SK-N-SH (cell line): ENCODE measurements at regions not wholly inside any gene's neighbourhood (a gene's known extent, or its start where the extent isn't known, plus 50 kb on each side); places are given as distances from the start of the nearest gene placed in this dataset.

Experiments
- CTCF ChIA-PET: fragments of 300-600, 350-600 bp; formaldehyde crosslinking; extraction: SDS; loops from one replicate; lab custom pipeline; 2021; lab: Yijun Ruan, JAX
- POLR2A ChIA-PET: fragments of 350-600 bp; sonication (Branson Sonifier 250); formaldehyde crosslinking; extraction: SDS; loops from one replicate; lab custom pipeline; 2020; ENCODE audit warnings: antibody characterized with exemption, inconsistent platforms; lab: Yijun Ruan, JAX
- DNase-seq: peaks from one replicate; pipeline ENCODE4 v3.0.0; 2012
- H2AFZ ChIP-seq: fragments of 200-600 bp; sonication (generic); 2 replicates; pipeline ENCODE4 v1.8.1; 2016; ENCODE audit warnings: antibody characterized with exemption, mild to moderate bottlenecking, low read depth
- H3F3A ChIP-seq: fragments of 200-600 bp; sonication (generic); replicated peaks from 2 replicates; pipeline ENCODE3; 2016; ENCODE audit warnings: antibody characterized with exemption, mild to moderate bottlenecking; ENCODE audit not compliant: insufficient read depth
- H3K27ac ChIP-seq, 2 experiments: fragments of 200-500 bp in 1 of 2; fragments of 200-600 bp in 1 of 2; sonication (Bioruptor generic) in 1 of 2; sonication (generic), shearing (Covaris generic) in 1 of 2; 2 replicates each; pipeline versions ENCODE4 v1.5.1 to v1.6.1; 2014 to 2016; ENCODE audit warnings: low read depth in 2 of 2, inconsistent platforms in 1 of 2, low read length in 1 of 2, mild to moderate bottlenecking in 1 of 2, mixed read lengths in 1 of 2
- H3K27me3 ChIP-seq: fragments of 200-600 bp; sonication (generic), shearing (Covaris generic); 2 replicates; pipeline ENCODE4 v1.6.1; 2016; ENCODE audit warnings: mixed run types; ENCODE audit not compliant: insufficient read depth
- H3K36me3 ChIP-seq, 2 experiments: fragments of 200-500 bp in 1 of 2; fragments of 200-600 bp in 1 of 2; sonication (Bioruptor generic) in 1 of 2; sonication (generic) in 1 of 2; replicated peaks in 1 of 2; 2 replicates each; pipeline versions ENCODE3 to v1.5.1; 2014 to 2016; ENCODE audit warnings: low read length in 1 of 2, mild to moderate bottlenecking in 1 of 2; ENCODE audit not compliant: insufficient read depth in 2 of 2, control insufficient read depth in 1 of 2
- H3K4me1 ChIP-seq, 2 experiments: fragments of 200-500 bp in 1 of 2; fragments of 200-600 bp in 1 of 2; sonication (Bioruptor generic) in 1 of 2; sonication (generic), shearing (Covaris generic) in 1 of 2; 2 replicates each; pipeline versions ENCODE4 v1.5.1 to v1.6.1; 2014 to 2016; ENCODE audit warnings: low read depth in 1 of 2, low read length in 1 of 2, mixed run types in 1 of 2; ENCODE audit not compliant: insufficient read depth in 2 of 2, control insufficient read depth in 1 of 2
- H3K4me2 ChIP-seq: fragments of 200-600 bp; sonication (generic), shearing (Covaris generic); 2 replicates; pipeline ENCODE4 v1.6.1; 2017; ENCODE audit warnings: mixed run types
- H3K4me3 ChIP-seq, 2 experiments: fragments of 200-500 bp in 1 of 2; fragments of 200-600 bp in 1 of 2; sonication (Bioruptor generic) in 1 of 2; sonication (generic), shearing (Covaris generic) in 1 of 2; 2 replicates each; pipeline versions ENCODE4 v1.5.1 to v1.8.1; 2014 to 2016; ENCODE audit warnings: low read depth in 2 of 2, inconsistent platforms in 1 of 2, low read length in 1 of 2, mild to moderate bottlenecking in 1 of 2, mixed read lengths in 1 of 2, moderate library complexity in 1 of 2
- H3K79me2 ChIP-seq: fragments of 200-600 bp; sonication (generic); 2 replicates; pipeline ENCODE4 v1.8.1; 2017; ENCODE audit warnings: mild to moderate bottlenecking; ENCODE audit not compliant: insufficient read depth
- H3K9ac ChIP-seq: fragments of 200-600 bp; sonication (generic); 2 replicates; pipeline ENCODE4 v1.6.1; 2017; ENCODE audit warnings: mixed run types
- H3K9me2 ChIP-seq: fragments of 200-600 bp; sonication (generic); 2 replicates; pipeline ENCODE4 v1.6.1; 2017; ENCODE audit warnings: mixed run types
- H3K9me3 ChIP-seq: fragments of 200-600 bp; sonication (generic); 2 replicates; pipeline ENCODE4 v1.6.1; 2017; ENCODE audit warnings: mixed run types, mild to moderate bottlenecking, moderate library complexity
- H4K20me1 ChIP-seq: fragments of 200-600 bp; sonication (generic); 2 replicates; pipeline ENCODE4 v1.6.1; 2017; ENCODE audit warnings: mild to moderate bottlenecking, mixed run types; ENCODE audit not compliant: insufficient read depth
- CHD2 ChIP-seq: fragments of 150-350 bp; IDR thresholded peaks from 2 replicates; pipeline ENCODE4 v1.6.1; 2018; ENCODE audit warnings: low read length; ENCODE audit not compliant: partially characterized antibody
- CTCF ChIP-seq: fragments of 200-600 bp; sonication (generic); IDR thresholded peaks from 2 replicates; pipeline ENCODE4 v1.6.1; 2017; ENCODE audit warnings: antibody characterized with exemption, mild to moderate bottlenecking, moderate library complexity
- EP300 ChIP-seq, 2 experiments: IDR thresholded peaks; 2 replicates each; pipeline versions ENCODE4 v1.4.0 to v1.6.1; 2012; ENCODE audit warnings: borderline replicate concordance in 1 of 2, low read depth in 1 of 2, low read length in 1 of 2
- EZH2phosphoT487 ChIP-seq: fragments of 200-600 bp; sonication (generic); IDR thresholded peaks from 2 replicates; pipeline ENCODE4 v1.6.1; 2017; ENCODE audit warnings: low read depth, mixed run types, mild to moderate bottlenecking, antibody characterized with exemption, moderate library complexity, borderline replicate concordance
- FOSL2 ChIP-seq: IDR thresholded peaks from 2 replicates; pipeline ENCODE4 v1.4.0; 2012; ENCODE audit warnings: low read depth, mild to moderate bottlenecking, moderate library complexity, borderline replicate concordance
- FOXJ3 ChIP-seq: sonication (generic); formaldehyde crosslinking; IDR thresholded peaks from 2 replicates; pipeline ENCODE4 v1.5.1; 2020; ENCODE audit warnings: mild to moderate bottlenecking, missing genetic modification reagents
- FOXM1 ChIP-seq: IDR thresholded peaks from 2 replicates; pipeline ENCODE4 v1.4.0; 2012; ENCODE audit warnings: low read depth, mild to moderate bottlenecking
- IRF3 ChIP-seq: fragments of 150-350 bp; IDR thresholded peaks from 2 replicates; pipeline ENCODE4 v1.6.1; 2016; ENCODE audit warnings: mild to moderate bottlenecking, low read depth, low read length
- JUND ChIP-seq: IDR thresholded peaks from 2 replicates; pipeline ENCODE4 v1.4.0; 2012
- NRF1 ChIP-seq: IDR thresholded peaks from 2 replicates; pipeline ENCODE4 v1.6.1; 2012; ENCODE audit warnings: low read depth, mild to moderate bottlenecking, low read length
- RAD21 ChIP-seq: IDR thresholded peaks from 2 replicates; pipeline ENCODE4 v1.6.1; 2012; ENCODE audit warnings: mild to moderate bottlenecking, low read length
- RXRA ChIP-seq: IDR thresholded peaks from 2 replicates; pipeline ENCODE4 v1.4.0; 2012; ENCODE audit warnings: low read depth, mild to moderate bottlenecking, borderline replicate concordance
- SIN3A ChIP-seq: IDR thresholded peaks from 2 replicates; pipeline ENCODE4 v1.6.1; 2012; ENCODE audit warnings: low read depth, mild to moderate bottlenecking, low read length, moderate library complexity, borderline replicate concordance
- TAF1 ChIP-seq: IDR thresholded peaks from 2 replicates; pipeline ENCODE4 v1.6.1; 2012; ENCODE audit warnings: low read depth, mild to moderate bottlenecking, low read length, moderate library complexity, borderline replicate concordance
- USF1 ChIP-seq: IDR thresholded peaks from 2 replicates; pipeline ENCODE4 v1.4.0; 2012; ENCODE audit warnings: low read depth, borderline replicate concordance
- YY1 ChIP-seq: IDR thresholded peaks from 2 replicates; pipeline ENCODE4 v1.4.0; 2012; ENCODE audit warnings: low read depth, mild to moderate bottlenecking
- ZBTB33 ChIP-seq: IDR thresholded peaks from 2 replicates; pipeline ENCODE4 v1.4.0; 2012; ENCODE audit warnings: low read depth, borderline replicate concordance
- WGBS: methylation state at CpG from one replicate; pipeline ENCODE4 v1.1.6; 2017; ENCODE audit warnings: low lambda C conversion rate; 5-methylcytosine and 5-hydroxymethylcytosine counted together

- no peak overlapping the region for H3K4me3 ChIP-seq
- no peaks in the 10 kb centered on the region; a peak in 2 of 4 replicates for H3K4me1 ChIP-seq
- CTCF ChIA-PET = interaction anchor here (1.2 kb wide), 1 partner anchor 14 kb away, joined by 3 read pairs; no protein-coding TSS in a partner anchor
- H3K79me2 ChIP-seq = no peaks in the 10 kb centered on the region
- DNase-seq = no peak
- TF ChIP-seq RAD21 = no peak
- TF ChIP-seq EZH2phosphoT487 = no peak
- TF ChIP-seq CHD2 = no peak
- no peak for TF ChIP-seq FOXM1
- no peak for TF ChIP-seq RXRA
- no peak for TF ChIP-seq JUND
- TF ChIP-seq ZBTB33 = no peak
- TF ChIP-seq USF1 = no peak
- TF ChIP-seq FOXJ3 = no peak
- no peak for TF ChIP-seq YY1
- TF ChIP-seq TAF1 = no peak
- TF ChIP-seq IRF3 = no peak
- TF ChIP-seq CTCF = no peak
- no peak for TF ChIP-seq EP300 (IDR thresholded peaks at IDR 0.05; ENCODE audit: borderline replicate concordance in 1 of 2, low read depth in 1 of 2, low read length in 1 of 2)
- TF ChIP-seq FOSL2 = no peak
- no peak for TF ChIP-seq SIN3A
- TF ChIP-seq NRF1 = no peak
- TF ChIP-seq, all 33 proteins: peak for 0
- H3K27me3 ChIP-seq = peaks cover 4% of the 10 kb centered on the region; the same call in 1 of the 2 replicates
- H3K4me2 ChIP-seq = no peak overlapping the region
- no peaks in the 10 kb centered on the region for H3K36me3 ChIP-seq
- H3F3A ChIP-seq = no peaks in the 10 kb centered on the region
- no peak overlapping the region for H3K27ac ChIP-seq
- H3K9me3 ChIP-seq = no peaks in the 10 kb centered on the region
- POLR2A ChIA-PET = no interaction called here
- 36% methylated on average over 5 of the region's 5 CpGs for WGBS
- no peaks in the 10 kb centered on the region for H4K20me1 ChIP-seq
- H3K9me2 ChIP-seq = no peaks in the 10 kb centered on the region
- no peak overlapping the region for H2AFZ ChIP-seq
- H3K9ac ChIP-seq = no peak overlapping the region
These were observed 641.4 kb downstream of the TRIML1 start for GRCh38 chr4:188780686-188781085.
